PC-9 (cell line): ENCODE measurements at regions not wholly inside any gene's neighbourhood (a gene's known extent, or its start where the extent isn't known, plus 50 kb on each side); places are given as distances from the start of the nearest gene placed in this dataset.

Source experiments
- EZH2 ChIP-seq: fragments of 200-600 bp; sonication (generic); IDR thresholded peaks from 2 replicates; pipeline ENCODE4 v1.8.0; 2017; ENCODE audit warnings: antibody characterized with exemption, low read depth
- TF ChIP-seq, protein P1 (sequence below): fragments of 200-600 bp; sonication (generic); conservative IDR thresholded peaks from 2 replicates; pipeline ENCODE4 v1.6.1; 2017; ENCODE audit warnings: mixed run types, antibody characterized with exemption, mild to moderate bottlenecking, moderate library complexity

DNA sequence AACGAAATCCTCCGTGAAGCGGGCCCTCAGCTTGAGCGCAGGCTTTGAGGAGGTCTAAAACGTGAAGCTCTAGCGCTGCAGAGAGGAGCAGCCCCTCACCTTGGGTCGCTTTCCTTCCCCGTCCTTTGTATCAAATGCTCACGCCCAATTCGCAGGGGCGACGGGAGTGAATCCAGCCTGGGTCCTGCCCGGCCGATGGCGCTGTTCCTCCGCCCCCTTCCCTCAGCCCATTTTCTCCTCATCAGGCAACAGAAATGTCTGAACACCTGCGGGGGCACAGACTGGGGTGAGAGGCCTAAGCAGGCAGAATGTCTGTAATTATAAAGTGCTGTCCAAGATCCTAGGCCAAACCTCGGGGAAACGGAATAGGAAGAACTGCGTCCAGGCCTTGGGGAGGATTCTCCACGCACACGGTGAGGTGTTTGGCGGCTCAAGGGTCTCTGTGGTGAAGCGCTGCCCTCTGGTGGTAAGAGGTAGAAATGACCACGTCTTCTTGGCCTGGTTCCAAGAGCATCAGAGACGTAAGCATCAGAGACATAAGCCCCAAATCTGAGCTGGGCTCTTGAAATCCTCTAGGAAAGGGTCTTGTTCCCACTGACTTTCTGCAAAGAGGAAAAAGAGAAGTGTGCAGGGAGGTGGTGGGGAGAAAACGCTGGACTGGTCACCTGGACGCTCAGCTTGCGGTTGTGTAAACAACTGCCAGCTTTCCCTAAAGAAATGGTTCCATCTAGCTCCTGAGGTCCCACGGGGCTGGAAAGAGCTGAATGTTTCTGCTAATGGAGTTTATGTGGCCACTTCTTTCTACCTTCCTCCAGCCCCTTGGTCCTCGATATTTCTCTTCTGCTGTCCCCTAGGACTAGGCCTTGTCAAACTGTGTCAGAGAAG lies 92.1 kb upstream of the CD53 start:
- TF ChIP-seq, protein P1, sequence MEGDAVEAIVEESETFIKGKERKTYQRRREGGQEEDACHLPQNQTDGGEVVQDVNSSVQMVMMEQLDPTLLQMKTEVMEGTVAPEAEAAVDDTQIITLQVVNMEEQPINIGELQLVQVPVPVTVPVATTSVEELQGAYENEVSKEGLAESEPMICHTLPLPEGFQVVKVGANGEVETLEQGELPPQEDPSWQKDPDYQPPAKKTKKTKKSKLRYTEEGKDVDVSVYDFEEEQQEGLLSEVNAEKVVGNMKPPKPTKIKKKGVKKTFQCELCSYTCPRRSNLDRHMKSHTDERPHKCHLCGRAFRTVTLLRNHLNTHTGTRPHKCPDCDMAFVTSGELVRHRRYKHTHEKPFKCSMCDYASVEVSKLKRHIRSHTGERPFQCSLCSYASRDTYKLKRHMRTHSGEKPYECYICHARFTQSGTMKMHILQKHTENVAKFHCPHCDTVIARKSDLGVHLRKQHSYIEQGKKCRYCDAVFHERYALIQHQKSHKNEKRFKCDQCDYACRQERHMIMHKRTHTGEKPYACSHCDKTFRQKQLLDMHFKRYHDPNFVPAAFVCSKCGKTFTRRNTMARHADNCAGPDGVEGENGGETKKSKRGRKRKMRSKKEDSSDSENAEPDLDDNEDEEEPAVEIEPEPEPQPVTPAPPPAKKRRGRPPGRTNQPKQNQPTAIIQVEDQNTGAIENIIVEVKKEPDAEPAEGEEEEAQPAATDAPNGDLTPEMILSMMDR = peak; percentile 94
- TF ChIP-seq EZH2 = no peak
